ENCODE measurements at regions not wholly inside any gene's neighbourhood (a gene's known extent, or its start where the extent isn't known, plus 50 kb on each side); places are given as distances from the start of the nearest gene placed in this dataset.

GRCh38 chr6:165941249-165941775 lies 226.3 kb downstream of the TBXT start:
- DNase-seq, result no peak

DNA sequence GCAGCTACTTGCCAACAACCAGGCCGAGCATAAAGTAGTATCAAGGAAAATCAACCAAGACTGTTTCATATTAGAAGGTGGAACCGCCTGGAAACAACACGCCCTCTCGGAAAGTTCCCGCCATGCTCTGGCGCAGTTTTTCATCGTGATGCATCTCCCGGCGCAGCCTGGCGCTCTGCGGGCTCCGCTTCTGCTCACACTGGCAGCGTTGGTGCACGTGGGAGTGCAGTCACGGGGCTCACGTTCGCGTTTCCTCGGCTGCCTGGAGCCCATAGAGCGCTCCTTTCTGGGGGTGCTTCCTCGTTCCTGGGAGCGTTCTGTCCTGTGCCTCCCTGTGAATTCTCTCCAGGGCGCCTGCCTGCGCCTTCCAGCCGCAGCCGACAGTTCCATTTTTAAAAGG lies 227.3 kb downstream of the TBXT start:
- no peak for DNase-seq

DNA sequence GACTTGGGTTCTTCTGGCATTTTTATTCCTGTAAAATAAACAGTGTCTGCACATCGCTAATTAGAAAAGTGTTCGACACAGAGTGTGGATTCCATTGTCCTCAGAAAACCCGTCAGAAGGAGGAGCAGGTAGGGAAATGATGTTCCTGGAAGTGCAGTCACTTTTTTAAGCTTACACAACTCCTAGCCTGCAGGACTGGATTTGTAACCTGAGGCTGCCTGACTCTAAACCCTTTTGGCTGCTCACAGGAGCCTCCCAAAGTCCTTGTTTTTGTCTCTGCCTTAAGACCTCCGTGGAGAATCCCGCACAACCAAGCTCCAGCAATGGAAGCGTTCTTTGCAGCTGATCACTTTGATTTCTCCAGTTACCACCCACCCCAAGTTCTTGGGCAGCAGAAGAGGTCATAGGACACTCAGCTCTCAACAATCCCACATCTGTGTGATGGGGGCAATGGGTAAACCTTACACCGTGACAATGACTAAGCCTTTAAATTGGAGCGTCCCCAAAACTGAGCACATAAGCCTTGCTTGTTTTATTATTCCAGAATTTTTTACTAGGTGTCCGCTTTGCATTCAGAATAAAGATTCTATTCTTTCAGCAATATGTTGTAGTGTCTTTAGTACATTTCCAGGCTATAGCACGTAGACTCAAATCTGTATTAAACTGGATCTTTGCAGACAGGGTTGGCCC lies 227.9 kb downstream of the TBXT start:
- DNase-seq, result no peak

- no peak for DNase-seq
These were observed 228.6 kb downstream of the TBXT start for GRCh38 chr6:165939047-165939446.

GRCh38 chr6:165937564-165938358 lies 229.9 kb downstream of the TBXT start:
- DNase-seq, result no peak

DNA sequence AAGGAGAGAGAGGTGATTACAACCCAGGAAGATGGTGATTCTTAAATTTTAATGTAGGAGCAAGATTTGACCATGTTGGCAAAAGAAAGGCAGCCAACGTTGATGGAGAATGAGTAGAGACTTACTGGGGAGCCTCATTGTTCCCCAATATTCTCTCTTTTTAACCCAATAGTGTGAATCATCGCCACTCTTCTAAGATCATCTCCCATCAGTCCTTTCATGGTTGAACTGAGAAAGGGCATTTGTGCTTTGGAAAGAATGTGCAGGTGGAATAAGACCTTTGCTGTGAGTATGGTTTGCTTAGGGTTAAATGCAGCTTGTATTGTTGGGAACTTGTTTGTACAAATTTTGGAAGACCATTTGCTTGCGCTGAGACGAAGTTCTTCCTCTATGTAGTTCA lies 231.0 kb downstream of the TBXT start:
- DNase-seq, result no peak

DNA sequence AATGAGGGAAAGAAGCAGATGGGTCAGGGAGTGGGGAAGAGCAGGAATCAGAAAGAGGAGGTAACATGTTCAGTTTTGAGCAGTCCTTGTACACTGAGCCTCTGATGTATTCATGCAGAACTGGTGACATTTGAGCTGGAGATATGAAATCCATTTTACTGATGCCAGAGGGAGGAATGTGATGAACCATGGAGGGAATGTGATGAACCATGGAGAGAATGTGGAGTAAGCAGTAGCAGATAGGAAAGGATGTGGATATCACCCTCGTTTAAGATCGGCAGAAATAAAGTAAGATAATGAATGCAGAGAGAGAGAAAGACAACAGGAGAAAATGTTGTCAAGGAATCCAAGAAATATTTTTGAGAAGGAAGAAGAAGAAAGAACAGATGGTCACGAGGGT lies 231.6 kb downstream of the TBXT start:
- no peak for DNase-seq

DNA sequence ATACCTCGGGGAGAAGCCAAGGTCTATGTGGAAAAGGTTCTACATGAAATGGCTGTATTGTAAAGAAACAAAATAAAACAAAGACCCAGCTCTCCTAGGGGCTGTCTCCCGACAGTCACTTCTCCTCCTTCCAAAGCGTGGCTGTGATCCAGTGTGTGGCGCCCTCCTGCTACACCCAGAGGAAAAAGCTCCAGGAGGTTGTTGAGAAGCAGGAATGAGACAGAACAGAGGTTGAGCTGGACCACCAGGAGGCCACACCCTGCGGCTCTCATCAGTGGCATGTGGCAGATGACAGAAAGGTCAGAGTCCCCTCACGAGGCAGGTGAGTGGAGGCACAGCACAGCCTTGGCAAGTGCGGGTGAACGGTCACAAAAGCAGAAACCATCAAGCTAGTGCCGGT lies 236.0 kb downstream of the TBXT start:
- DNase-seq, result no peak

- DNase-seq, result no peak
These were observed 236.9 kb downstream of the TBXT start for GRCh38 chr6:165930668-165931214.

- DNase-seq, result no peak
These were observed 238.0 kb downstream of the TBXT start for GRCh38 chr6:165929607-165930006.

- no peak for DNase-seq
These were observed 241.3 kb downstream of the TBXT start for GRCh38 chr6:165926378-165926777.

DNA sequence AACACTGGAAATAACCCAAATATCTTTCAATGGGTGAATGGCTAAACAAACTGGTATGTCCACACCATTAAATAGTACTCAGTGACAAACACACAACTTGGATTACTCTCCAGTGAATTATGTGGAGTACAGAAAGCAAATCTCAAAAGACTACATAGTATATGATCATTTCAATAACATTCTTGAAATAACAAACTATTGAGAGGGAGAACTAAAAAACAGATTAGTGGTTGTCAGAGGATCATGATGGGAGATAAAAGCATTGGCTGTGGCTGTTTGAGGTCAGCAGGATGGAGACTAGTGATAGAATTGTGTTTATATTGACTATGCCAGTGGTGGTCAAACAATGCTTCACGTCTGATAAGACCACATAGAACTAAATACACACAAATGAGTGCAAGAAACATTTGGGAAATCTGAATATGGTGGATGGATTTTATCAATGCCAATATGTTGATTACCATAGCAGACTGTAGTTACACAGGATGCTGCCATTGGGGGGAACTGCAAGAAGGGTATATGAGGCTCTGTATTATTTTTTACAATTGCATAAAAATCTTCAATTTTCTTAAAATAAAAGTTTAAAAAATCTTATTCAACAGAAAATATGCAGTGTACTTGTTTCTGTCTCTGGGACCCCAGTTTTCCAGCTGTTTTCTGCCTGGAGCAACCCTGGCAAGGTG lies 242.0 kb downstream of the TBXT start:
- no peak for DNase-seq

- DNase-seq, result no peak
These were observed 245.3 kb downstream of the TBXT start for GRCh38 chr6:165922309-165922794.

DNA sequence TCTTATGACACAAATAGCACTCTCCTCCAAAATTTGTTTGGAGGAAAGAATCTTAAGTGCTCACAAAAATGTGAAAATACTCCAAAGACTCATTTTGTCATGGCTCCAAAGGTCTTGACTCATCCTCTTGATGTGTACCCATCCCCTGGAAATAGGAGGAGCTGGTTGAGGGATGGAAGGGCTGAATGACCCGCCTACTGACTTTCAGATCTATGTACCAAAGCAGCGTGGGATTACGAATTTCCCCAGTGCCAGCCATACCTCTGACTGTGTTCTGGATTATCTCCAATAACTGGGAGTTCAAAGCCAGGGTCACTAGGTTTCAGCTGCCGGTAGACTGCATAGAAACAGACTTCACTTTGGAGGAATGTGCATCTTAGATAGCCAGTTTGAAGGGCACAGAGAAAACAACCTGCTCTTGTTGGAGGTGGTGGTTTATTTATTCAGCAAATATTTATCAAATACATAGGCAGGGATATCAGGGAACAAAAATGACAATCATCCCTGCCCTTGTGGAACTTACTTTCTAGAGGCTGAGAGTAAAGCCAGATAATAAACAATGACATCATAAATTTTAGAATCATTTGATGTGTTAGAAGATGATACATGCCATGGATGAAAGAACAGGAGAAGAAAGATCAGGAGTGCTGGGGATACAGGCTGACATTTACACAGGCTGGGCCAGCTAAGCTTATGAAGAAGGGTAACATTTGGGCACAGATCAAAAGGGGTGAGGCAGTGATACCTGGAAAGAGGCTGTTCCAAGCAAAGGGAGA lies 246.6 kb downstream of the TBXT start:
- DNase-seq, result no peak

DNA sequence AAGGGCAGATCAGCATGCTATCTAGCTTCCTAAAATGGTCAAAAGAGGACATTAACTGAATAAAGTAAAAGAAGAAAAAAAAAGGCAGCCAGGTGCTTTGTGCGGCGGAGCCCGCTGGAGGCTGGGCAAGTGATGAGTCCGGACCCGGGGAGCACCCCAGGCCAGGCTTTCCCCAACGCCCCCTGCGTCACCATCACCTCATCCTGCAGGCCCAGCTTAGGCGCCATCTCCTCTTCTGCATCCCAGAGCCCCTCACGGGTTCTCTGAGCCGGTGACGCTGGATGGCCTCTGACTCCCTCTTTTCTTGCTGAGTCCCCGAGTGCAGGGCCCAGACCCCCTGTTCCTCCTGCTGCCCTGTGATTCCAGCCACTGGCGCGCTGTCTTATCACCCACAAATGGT lies 250.1 kb downstream of the TBXT start:
- no peak for DNase-seq

DNA sequence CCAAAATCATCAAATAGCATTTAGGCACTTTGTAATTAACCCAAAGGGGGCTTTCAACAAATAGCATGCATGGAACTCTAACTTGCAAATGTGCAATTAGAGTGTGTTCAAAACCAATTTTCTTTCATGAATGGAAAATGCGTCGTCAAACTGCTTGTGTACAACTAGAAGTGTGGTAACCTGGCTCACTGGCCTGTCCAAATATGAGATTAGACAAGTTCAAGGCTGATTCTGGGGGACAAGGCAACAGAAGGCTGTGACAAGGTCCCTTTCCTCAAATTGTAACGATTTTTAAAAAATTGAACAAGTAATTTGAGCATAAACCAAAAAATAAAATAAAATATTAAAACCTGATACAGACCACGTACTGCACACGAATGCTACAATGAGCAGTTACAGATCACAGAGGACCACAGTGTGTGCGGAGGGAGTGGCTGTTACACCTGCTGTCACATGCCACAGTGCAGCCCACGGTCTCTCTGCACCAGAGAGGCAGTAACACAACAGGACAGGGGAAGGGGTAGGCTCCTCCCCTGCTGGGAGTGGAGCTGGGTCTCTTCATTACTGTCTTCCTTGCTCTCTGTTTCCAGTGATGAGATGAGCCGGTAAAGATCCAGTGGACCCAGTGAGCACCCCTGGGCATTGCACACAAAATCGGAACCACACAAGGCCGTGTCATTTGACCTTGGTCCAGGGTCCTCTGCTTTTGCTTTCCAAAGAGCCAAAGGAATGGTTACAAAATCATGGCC lies 252.2 kb upstream of the PDE10A start:
- no peak for DNase-seq

- DNase-seq, result no peak
These were observed 250.9 kb upstream of the PDE10A start for GRCh38 chr6:165913676-165914570.

GRCh38 chr6:165910184-165910966 lies 247.3 kb upstream of the PDE10A start:
- DNase-seq, result no peak

DNA sequence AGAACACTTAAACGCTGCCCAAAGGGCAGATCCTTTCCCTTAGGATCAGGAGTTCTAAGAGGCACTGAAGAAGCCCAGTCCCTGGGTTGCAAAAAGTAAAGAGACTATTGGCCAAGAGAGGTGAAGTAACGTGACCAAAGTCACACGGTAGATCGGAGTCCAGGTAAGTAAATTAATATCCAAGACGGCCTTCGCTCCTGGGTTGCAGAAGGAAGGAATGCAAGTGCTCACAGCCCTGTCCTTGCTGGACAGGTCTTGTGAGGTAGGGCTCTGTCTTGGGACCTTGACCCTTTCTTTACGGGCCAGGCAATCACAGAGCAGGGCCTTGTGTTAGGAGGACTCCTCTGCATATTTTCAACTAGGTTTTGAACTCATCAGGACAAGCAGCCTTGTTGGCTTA lies 243.7 kb upstream of the PDE10A start:
- no peak for DNase-seq

DNA sequence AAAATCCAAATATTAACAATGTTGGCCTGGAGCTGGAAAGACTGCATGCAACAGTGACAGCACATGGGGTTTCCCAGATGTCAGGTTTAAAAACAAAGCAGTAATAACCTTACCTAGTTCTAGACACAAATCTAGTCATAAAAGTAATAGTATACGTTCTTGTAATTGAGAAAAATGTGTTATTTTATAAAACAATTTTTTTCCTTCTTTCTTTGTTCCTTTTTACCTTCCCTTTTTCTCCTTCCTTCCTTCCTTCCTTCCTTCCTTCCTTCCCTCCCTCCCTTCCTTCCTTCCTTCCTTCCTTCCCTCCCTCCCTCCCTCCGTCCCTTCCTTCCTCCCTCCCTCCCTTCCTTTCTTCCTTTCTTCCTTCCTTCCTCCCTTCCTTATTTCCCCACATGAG lies 242.7 kb upstream of the PDE10A start:
- DNase-seq, result no peak
